ENCODE measurements at regions not wholly inside any gene's neighbourhood (a gene's known extent, or its start where the extent isn't known, plus 50 kb on each side); places are given as distances from the start of the nearest gene placed in this dataset.

- TF ChIP-seq ATF7 (IDR thresholded peaks at IDR 0.05; ENCODE audit: low read depth) (no peak), SMAD1 (IDR thresholded peaks at IDR 0.05; ENCODE audit: low read depth, partially characterized antibody) (no peak), ZNF622 (IDR thresholded peaks at IDR 0.05) (no peak), POLR2AphosphoS5 (IDR thresholded peaks at IDR 0.05; ENCODE audit: low read length) (no peak), ZNF207 (IDR thresholded peaks at IDR 0.05; ENCODE audit: borderline replicate concordance) (no peak)
- ChIA-PET SMC1A (ENCODE audit: uncharacterized antibody, unreplicated experiment) (interaction anchor here (1.5 kb wide), 1 partner anchor 20 kb away, joined by 3 read pairs; no protein-coding TSS in a partner anchor), RAD21 (ENCODE audit: unreplicated experiment) (no interaction called here), POLR2A (no interaction called here), CTCF (interaction anchor here (0.6 kb wide), 1 partner anchor 1703 kb away, joined by 3 read pairs; no protein-coding TSS in a partner anchor)
- DNase-seq (ENCODE audit: low read depth, low spot score) (no peak), ATAC-seq (no peak), FAIRE-seq (no peak)
- no peak overlapping the region for H3K9ac ChIP-seq (ENCODE audit: control insufficient read depth, insufficient read depth, low read length)
- H3K4me1 ChIP-seq (ENCODE audit: control insufficient read depth, insufficient read depth, low read length), result no peaks in the 10 kb centered on the region
- H3K79me2 ChIP-seq (ENCODE audit: control insufficient read depth, insufficient read depth, low read length), result no peaks in the 10 kb centered on the region
- no peak overlapping the region for H2AFZ ChIP-seq (ENCODE audit: control insufficient read depth, low read depth, low read length)
- in situ Hi-C loops (cut with MboI) (no loop called here), intact Hi-C loops (cut with micrococcal nuclease; ENCODE audit: unreplicated experiment) (no loop called here)
- H4K20me1 ChIP-seq (ENCODE audit: control insufficient read depth, insufficient read depth), result no peaks in the 10 kb centered on the region
- H3K27ac ChIP-seq (ENCODE audit: control insufficient read depth, insufficient read depth), result no peak overlapping the region
- H3K4me2 ChIP-seq (ENCODE audit: control insufficient read depth, insufficient read depth), result no peak overlapping the region
- H3K36me3 ChIP-seq (ENCODE audit: control insufficient read depth in 2 of 2, insufficient read depth in 2 of 2, low read length in 1 of 2), result no peaks in the 10 kb centered on the region
- WGBS (ENCODE audit: insufficient coverage, insufficient replicate concordance, low lambda C conversion rate, missing lambda C conversion rate), result 11% methylated on average over 1 of the region's 1 CpG
- no TSS peak for BruUV-seq (replicated peaks)
- H3K9me3 ChIP-seq (replicated peaks; ENCODE audit: control insufficient read depth, insufficient read depth, low read length), result no peaks in the 10 kb centered on the region
- no peaks in the 10 kb centered on the region for H3K27me3 ChIP-seq (replicated peaks in 1 of 2; ENCODE audit: control insufficient read depth in 2 of 2, insufficient read depth in 2 of 2, low read length in 1 of 2)
- H3K4me3 ChIP-seq, result no peak overlapping the region
These were observed 1528.2 kb downstream of the RAPGEF2 start for GRCh38 chr4:160631044-160631443.

DNA sequence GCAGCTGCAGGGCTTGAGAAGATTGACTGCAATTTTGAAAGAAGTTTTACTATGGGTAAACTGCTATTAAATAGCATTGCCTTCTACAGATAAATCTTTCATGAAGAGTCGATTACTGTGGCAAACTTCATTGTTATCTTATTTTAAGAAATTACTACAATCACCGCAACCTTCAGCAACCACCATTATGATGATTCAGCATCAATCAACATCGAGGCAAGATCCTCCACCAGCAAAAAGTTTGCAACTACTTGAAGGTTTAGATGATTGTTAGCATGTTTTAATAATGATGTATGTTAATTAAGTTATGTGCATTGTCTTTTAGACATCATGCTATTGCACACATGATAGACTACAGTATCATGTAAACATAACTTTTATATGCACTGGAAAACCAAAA lies 1511.0 kb downstream of the FSTL5 start:
- 30% methylated on average over 3 of the region's 3 CpGs for WGBS (ENCODE audit: insufficient coverage, insufficient replicate concordance, low lambda C conversion rate, missing lambda C conversion rate)
- no peak for FAIRE-seq
- ATAC-seq, result no peak
- no peak for TF ChIP-seq CUX1 (IDR thresholded peaks at IDR 0.05; ENCODE audit: insufficient replicate concordance, low read depth, low read length)
- TF ChIP-seq TCF7 (IDR thresholded peaks at IDR 0.05; ENCODE audit: borderline replicate concordance), result no peak
- no peak for TF ChIP-seq NR2C1 (IDR thresholded peaks at IDR 0.05)
- TF ChIP-seq SUPT20H (IDR thresholded peaks at IDR 0.05; ENCODE audit: borderline replicate concordance, control insufficient read depth, low read depth, low read length), result no peak
- TF ChIP-seq CHD4 (IDR thresholded peaks at IDR 0.05), result no peak
- no peak for TF ChIP-seq PML (IDR thresholded peaks at IDR 0.05; ENCODE audit: low read length)
- TF ChIP-seq POLR2AphosphoS5 (IDR thresholded peaks at IDR 0.05; ENCODE audit: low read length), result no peak
- TF ChIP-seq TCF3 (IDR thresholded peaks at IDR 0.05; ENCODE audit: borderline replicate concordance, insufficient read depth, low read depth, low read length), result no peak
- no peak for TF ChIP-seq MXI1 (IDR thresholded peaks at IDR 0.05; ENCODE audit: low read depth, low read length)
- no peak for TF ChIP-seq TBL1XR1 (IDR thresholded peaks at IDR 0.05; ENCODE audit: low read depth, low read length)
- no peak for TF ChIP-seq TARDBP (IDR thresholded peaks at IDR 0.05; ENCODE audit: borderline replicate concordance)
- TF ChIP-seq ZNF217 (IDR thresholded peaks at IDR 0.05), result no peak
- TF ChIP-seq NBN (IDR thresholded peaks at IDR 0.05), result no peak

More for the DNA sequence above, 1511.0 kb downstream of the FSTL5 start:
- no peak overlapping the region for H3K9ac ChIP-seq (ENCODE audit: control insufficient read depth, insufficient read depth, low read length)
- RAD21 ChIA-PET (ENCODE audit: unreplicated experiment), result no interaction called here
- POLR2A ChIA-PET, result no interaction called here
- no TSS peak for BruUV-seq (replicated peaks)
- H3K4me3 ChIP-seq, result no peak overlapping the region
- no peaks in the 10 kb centered on the region for H3K36me3 ChIP-seq (ENCODE audit: control insufficient read depth in 2 of 2, insufficient read depth in 2 of 2, low read length in 1 of 2)
- no peak overlapping the region for H2AFZ ChIP-seq (ENCODE audit: control insufficient read depth, low read depth, low read length)
- CTCF ChIA-PET, result no interaction called here
- in situ Hi-C loops (cut with MboI) (no loop called here), intact Hi-C loops (cut with micrococcal nuclease; ENCODE audit: unreplicated experiment) (no loop called here)
- no peaks in the 10 kb centered on the region for H3K27me3 ChIP-seq (replicated peaks in 1 of 2; ENCODE audit: control insufficient read depth in 2 of 2, insufficient read depth in 2 of 2, low read length in 1 of 2)
- H3K4me1 ChIP-seq (ENCODE audit: control insufficient read depth, insufficient read depth, low read length), result no peaks in the 10 kb centered on the region
- H3K79me2 ChIP-seq (ENCODE audit: control insufficient read depth, insufficient read depth, low read length), result no peaks in the 10 kb centered on the region
- no peak overlapping the region for H3K27ac ChIP-seq (ENCODE audit: control insufficient read depth, insufficient read depth)
- SMC1A ChIA-PET (ENCODE audit: uncharacterized antibody, unreplicated experiment), result no interaction called here
- no peaks in the 10 kb centered on the region for H3K9me3 ChIP-seq (replicated peaks; ENCODE audit: control insufficient read depth, insufficient read depth, low read length)
- DNase-seq (ENCODE audit: low read depth, low spot score), result no peak
- no peak overlapping the region for H3K4me2 ChIP-seq (ENCODE audit: control insufficient read depth, insufficient read depth)
- H4K20me1 ChIP-seq (ENCODE audit: control insufficient read depth, insufficient read depth), result no peaks in the 10 kb centered on the region
